Neural progenitor cell (in vitro differentiated cells): ENCODE measurements at regions not wholly inside any gene's neighbourhood (a gene's known extent, or its start where the extent isn't known, plus 50 kb on each side); places are given as distances from the start of the nearest gene placed in this dataset.

Experiments
- CTCF ChIP-seq: fragments of 200-600 bp; sonication (generic); IDR thresholded peaks from 2 replicates; pipeline ENCODE4 v1.5.1; 2017; ENCODE audit warnings: antibody characterized with exemption, mild to moderate bottlenecking
- EZH2 ChIP-seq: fragments of 200-600 bp; sonication (generic); IDR thresholded peaks from 2 replicates; pipeline ENCODE4 v1.6.1; 2017; ENCODE audit warnings: antibody characterized with exemption, mild to moderate bottlenecking, moderate library complexity

DNA sequence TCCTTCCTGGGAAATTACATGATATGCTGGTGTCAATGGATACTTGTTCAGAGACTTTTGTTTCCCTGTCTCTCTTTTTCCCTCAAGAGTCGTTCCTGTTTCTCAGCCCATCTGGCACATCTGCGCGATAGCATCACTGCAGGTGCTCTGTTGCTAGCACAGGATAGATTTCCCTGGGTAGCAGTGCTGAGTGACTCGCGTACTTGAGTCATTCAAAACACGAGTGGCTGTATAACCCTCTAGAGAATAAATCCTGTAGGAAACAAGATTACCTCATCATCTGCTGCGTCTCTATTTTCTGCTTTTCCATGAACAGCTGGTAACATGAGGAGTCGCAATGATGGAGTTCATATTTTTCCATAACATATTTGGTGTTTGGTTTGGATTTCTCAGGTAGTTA, 452.0 kb upstream of the FZD8 start:
- TF ChIP-seq CTCF (no peak), EZH2 (no peak)
